GM12878 (cell line): ENCODE measurements at regions not wholly inside any gene's neighbourhood (a gene's known extent, or its start where the extent isn't known, plus 50 kb on each side); places are given as distances from the start of the nearest gene placed in this dataset.

Experiments used
- ATAC-seq: fragments of 200-7000 bp; cut with Tn5 transposase; 3 replicates; pipeline ENCODE4 v1.9.1; 2020; ENCODE audit warnings: mild to moderate bottlenecking, moderate library complexity
- BruUV-seq: library from RNA; stranded (reverse); fragments of 400-500 nt; replicated peaks from 2 replicates; lab custom pipeline; 2021; lab: Mats Ljungman, UMichigan
- CTCF ChIA-PET: fragments of 300-600 bp; sonication (Branson Sonifier 250); formaldehyde crosslinking; extraction: SDS; loops from one replicate; lab custom pipeline; 2021; ENCODE audit warnings: inconsistent platforms; lab: Yijun Ruan, JAX
- POLR2A ChIA-PET: fragments of 350-600 bp; formaldehyde crosslinking; extraction: SDS; loops from one replicate; lab custom pipeline; 2021; ENCODE audit warnings: inconsistent platforms; lab: Charles Lee
- RAD21 ChIA-PET: fragments of 300-600 bp; sonication (Branson Sonifier 250); formaldehyde crosslinking; loops from one replicate; lab custom pipeline; 2023; ENCODE audit warnings: antibody characterized with exemption; ENCODE audit not compliant: unreplicated experiment; lab: Charles Lee
- SMC1A ChIA-PET: fragments of 300-600 bp; sonication (Branson Sonifier 250); formaldehyde crosslinking; loops from one replicate; lab custom pipeline; 2023; ENCODE audit not compliant: unreplicated experiment, uncharacterized antibody; lab: Charles Lee
- DNase-seq: peaks from one replicate; pipeline ENCODE4 v3.0.0-alpha.2; 2011; ENCODE audit warnings: low read depth, low spot score
- FAIRE-seq: peaks from 3 replicates; lab custom pipeline; 2011; peaks lifted over from hg19 to GRCh38; lab: Jason Lieb, UNC
- H2AFZ ChIP-seq: 2 replicates; pipeline ENCODE4 v1.6.0; 2011; ENCODE audit warnings: low read depth, low read length, control low read depth; ENCODE audit not compliant: control insufficient read depth
- H3K27ac ChIP-seq: 2 replicates; pipeline ENCODE4 v1.5.1; 2011; ENCODE audit warnings: control low read depth; ENCODE audit not compliant: control insufficient read depth, insufficient read depth
- H3K27me3 ChIP-seq, 2 experiments: replicated peaks in 1 of 2; 2 replicates each; pipeline versions ENCODE4 v1.6.0 to v1.6.1; 2011; ENCODE audit warnings: low read length in 1 of 2; ENCODE audit not compliant: control insufficient read depth in 2 of 2, insufficient read depth in 2 of 2
- H3K36me3 ChIP-seq, 2 experiments: 2 replicates each; pipeline ENCODE4 v1.5.1; 2011; ENCODE audit warnings: low read length in 1 of 2; ENCODE audit not compliant: control insufficient read depth in 2 of 2, insufficient read depth in 2 of 2
- H3K4me1 ChIP-seq: 2 replicates; pipeline ENCODE4 v1.6.1; 2011; ENCODE audit warnings: mild to moderate bottlenecking, low read length, moderate library complexity, mixed read lengths; ENCODE audit not compliant: control insufficient read depth, insufficient read depth
- H3K4me2 ChIP-seq: 2 replicates; pipeline ENCODE4 v1.6.0; 2011; ENCODE audit warnings: control low read depth; ENCODE audit not compliant: control insufficient read depth, insufficient read depth
- H3K4me3 ChIP-seq: fragments of 200-600 bp; sonication (generic); 2 replicates; pipeline ENCODE4 v1.5.1; 2016
- H3K79me2 ChIP-seq: 2 replicates; pipeline ENCODE4 v1.6.0; 2011; ENCODE audit warnings: low read length; ENCODE audit not compliant: control insufficient read depth, insufficient read depth
- H3K9ac ChIP-seq: 2 replicates; pipeline ENCODE4 v1.8.0; 2011; ENCODE audit warnings: low read length, control low read depth, mixed read lengths; ENCODE audit not compliant: control insufficient read depth, insufficient read depth
- H3K9me3 ChIP-seq: replicated peaks from 3 replicates; pipeline ENCODE4 v1.5.1; 2011; ENCODE audit warnings: mild to moderate bottlenecking, low read length; ENCODE audit not compliant: control insufficient read depth, insufficient read depth
- H4K20me1 ChIP-seq: 2 replicates; pipeline ENCODE4 v1.6.0; 2011; ENCODE audit not compliant: control insufficient read depth, insufficient read depth
- BCL11A ChIP-seq: IDR thresholded peaks from 2 replicates; pipeline ENCODE4 v1.6.1; 2011; ENCODE audit warnings: low read depth, low read length
- CTCF ChIP-seq, 3 experiments: IDR thresholded peaks in 2 of 3; conservative IDR thresholded peaks in 1 of 3; 2 replicates each; pipeline ENCODE4 v1.5.1; 2011; ENCODE audit warnings: low read depth in 3 of 3, low read length in 3 of 3, mild to moderate bottlenecking in 3 of 3, control low read depth in 2 of 3, moderate library complexity in 2 of 3, inconsistent platforms in 1 of 3, mixed read lengths in 1 of 3; ENCODE audit not compliant: control insufficient read depth in 2 of 3, insufficient read depth in 1 of 3; ENCODE audit errors: extremely low read depth in 1 of 3
- EED ChIP-seq: sonication (generic); IDR thresholded peaks from 2 replicates; pipeline ENCODE4 v1.6.1; 2016; ENCODE audit warnings: antibody characterized with exemption, low read depth
- IKZF1 ChIP-seq: fragments of 450-650 bp; conservative IDR thresholded peaks from 2 replicates; pipeline ENCODE4 v1.6.1; 2017; ENCODE audit warnings: antibody characterized with exemption, mild to moderate bottlenecking
- MYC ChIP-seq: IDR thresholded peaks from 2 replicates; pipeline ENCODE4 v1.6.1; 2011; ENCODE audit warnings: mild to moderate bottlenecking, low read length, moderate library complexity, inconsistent platforms; ENCODE audit not compliant: insufficient read depth, insufficient replicate concordance, insufficient read length, severe bottlenecking
- NR2F1 ChIP-seq: fragments of 450-650 bp; conservative IDR thresholded peaks from 2 replicates; pipeline ENCODE4 v1.6.1; 2017; ENCODE audit warnings: mild to moderate bottlenecking
- SRF ChIP-seq, 2 experiments: IDR thresholded peaks; 2 replicates each; pipeline ENCODE4 v1.6.1; 2011; ENCODE audit warnings: low read depth in 2 of 2, low read length in 2 of 2, mild to moderate bottlenecking in 1 of 2, moderate library complexity in 1 of 2
- ZNF687 ChIP-seq: fragments of 450-650 bp; IDR thresholded peaks from 2 replicates; pipeline ENCODE4 v1.6.1; 2017; ENCODE audit warnings: mild to moderate bottlenecking, moderate library complexity
- WGBS: methylation state at CpG from one replicate; pipeline ENCODE4 v1.1.6; 2016; ENCODE audit warnings: low lambda C conversion rate; ENCODE audit not compliant: insufficient replicate concordance, insufficient coverage; ENCODE audit errors: missing lambda C conversion rate; 5-methylcytosine and 5-hydroxymethylcytosine counted together
- in situ Hi-C: fragments of 300-500 bp; cut with MboI; formaldehyde crosslinking; loops from 9 replicates; pipeline ENCODE4 v1.14.3; 2018; ENCODE audit warnings: mixed read lengths
- intact Hi-C: fragments of 100-400 bp; cut with micrococcal nuclease; formaldehyde crosslinking; loops from one replicate; pipeline ENCODE4 v1.14.2; 2022; ENCODE audit not compliant: unreplicated experiment

GRCh38 chr6:45789238-45789637 lies 226.4 kb downstream of the CLIC5 start:
- ATAC-seq (no peak), DNase-seq (no peak), FAIRE-seq (no peak)
- peaks cover 0 to 1% of the 10 kb centered on the region in 2 experiments; a peak in 1 of 4 replicates for H3K27me3 ChIP-seq
- H4K20me1 ChIP-seq = no peaks in the 10 kb centered on the region
- H2AFZ ChIP-seq = no peak overlapping the region
- ChIA-PET SMC1A (interaction anchor here (1.8 kb wide), 1 partner anchor 23 kb away, joined by 4 read pairs; no protein-coding TSS in a partner anchor), CTCF (no interaction called here), RAD21 (interaction anchor here (1.3 kb wide), 1 partner anchor 133 kb away, joined by 3 read pairs; no protein-coding TSS in a partner anchor), POLR2A (no interaction called here)
- intact Hi-C loops (no loop called here), in situ Hi-C loops (no loop called here)
- no peak overlapping the region for H3K27ac ChIP-seq
- H3K36me3 ChIP-seq = no peaks in the 10 kb centered on the region
- H3K4me3 ChIP-seq = no peak overlapping the region
- no peak overlapping the region for H3K9ac ChIP-seq
- no peak overlapping the region for H3K4me2 ChIP-seq
- TF ChIP-seq EED (no peak), CTCF (IDR thresholded peaks at IDR 0.05 in 2 of 3, conservative IDR thresholded peaks at IDR 0.05 in 1 of 3; ENCODE audit: control insufficient read depth in 2 of 3, extremely low read depth in 1 of 3, insufficient read depth in 1 of 3, low read depth in 3 of 3, low read length in 3 of 3) (0 out of 6 replicates have a peak, but pooled peaks of 1 of the 3 experiments have one; percentile 4)
- no peaks in the 10 kb centered on the region for H3K9me3 ChIP-seq
- no TSS peak for BruUV-seq
- H3K79me2 ChIP-seq = no peaks in the 10 kb centered on the region
- H3K4me1 ChIP-seq = no peaks in the 10 kb centered on the region

- no peaks in the 10 kb centered on the region; a peak in 1 of 4 replicates for H3K27me3 ChIP-seq
- H4K20me1 ChIP-seq = no peaks in the 10 kb centered on the region
- no peak for TF ChIP-seq IKZF1
- no peak for TF ChIP-seq MYC
- TF ChIP-seq NR2F1 = no peak
- no peak for TF ChIP-seq ZNF687
- TF ChIP-seq BCL11A = no peak
- no peak for TF ChIP-seq SRF (IDR thresholded peaks at IDR 0.05; ENCODE audit: low read depth in 2 of 2, low read length in 2 of 2)
- TF ChIP-seq, all 136 proteins: peak for 0
- ChIA-PET RAD21 (no interaction called here), CTCF (interaction anchor here (0.7 to 1.3 kb wide), 2 partner anchors 8 to 131 kb away, joined by 3 read pairs; no protein-coding TSS in a partner anchor), SMC1A (no interaction called here), POLR2A (interaction anchor here (0.7 kb wide), 1 partner anchor 32 kb away, joined by 3 read pairs; no protein-coding TSS in a partner anchor)
- Histone ChIP-seq H3K79me2 (no peaks in the 10 kb centered on the region), H3K4me2 (no peak overlapping the region), H3K36me3 (no peaks in the 10 kb centered on the region), H3K27ac (no peak overlapping the region), H3K4me3 (no peak overlapping the region), H3K4me1 (no peaks in the 10 kb centered on the region), H3K9me3 (no peaks in the 10 kb centered on the region), H2AFZ (no peak overlapping the region), H3K9ac (no peak overlapping the region)
- in situ Hi-C loops = no loop called here
- no peak for DNase-seq
- no peak for FAIRE-seq
- WGBS = 33% methylated on average over 3 of the region's 3 CpGs
- no peak for ATAC-seq
- intact Hi-C loops = no loop called here
- no TSS peak for BruUV-seq
Measured at GRCh38 chr6:45787384-45787783, 228.3 kb downstream of the CLIC5 start.
